ENCODE measurements at regions not wholly inside any gene's neighbourhood (a gene's known extent, or its start where the extent isn't known, plus 50 kb on each side); places are given as distances from the start of the nearest gene placed in this dataset.
A peak's percentile ranks its signal among the peaks of the same experiment; 100 is the strongest.

GRCh38 chr1:163807331-163808049 lies 485.7 kb downstream of the NUF2 start:
- no peak for DNase-seq (ENCODE audit: low read depth)

DNA sequence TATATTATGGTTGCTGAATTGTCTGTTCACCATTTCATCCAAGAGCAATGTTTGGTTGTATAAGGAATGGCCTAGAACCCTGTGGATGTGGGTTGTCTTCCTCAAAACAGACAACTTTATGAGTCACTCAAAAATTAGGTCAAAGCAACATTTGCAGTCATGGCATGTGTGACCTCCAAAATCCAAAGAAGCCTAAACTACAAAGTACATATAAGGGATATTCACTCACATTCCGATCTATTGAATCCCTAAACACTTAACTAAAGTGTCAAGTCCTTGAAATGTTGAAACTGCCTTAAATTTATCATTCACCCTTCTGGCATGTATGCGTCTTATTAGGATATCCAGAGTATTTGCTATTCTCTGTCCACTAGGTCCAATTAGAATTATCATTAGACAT lies 491.5 kb downstream of the NUF2 start:
- DNase-seq (ENCODE audit: low read depth): no peak

GRCh38 chr1:163820226-163820625 lies 498.5 kb downstream of the NUF2 start:
- no peak for DNase-seq (ENCODE audit: low read depth)

DNA sequence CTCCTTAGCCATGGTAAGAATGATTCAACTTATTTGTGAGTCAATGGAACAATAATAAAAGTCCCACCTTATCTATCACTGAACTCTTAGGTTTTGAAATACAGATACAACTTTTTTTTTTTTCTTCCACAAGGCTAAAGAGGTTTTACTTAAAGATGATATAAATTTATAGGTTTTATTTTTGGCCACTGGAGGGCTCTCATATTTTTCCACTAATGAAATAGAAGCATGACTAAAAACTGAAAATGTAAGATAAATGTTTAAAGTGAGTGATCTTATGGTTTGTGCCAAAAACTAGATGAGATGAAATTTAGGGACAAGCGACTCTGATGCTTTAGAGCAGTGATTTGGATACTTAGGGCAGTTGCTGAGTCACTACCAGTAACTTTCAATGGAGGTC lies 499.0 kb downstream of the NUF2 start:
- DNase-seq (ENCODE audit: low read depth): no peak

DNA sequence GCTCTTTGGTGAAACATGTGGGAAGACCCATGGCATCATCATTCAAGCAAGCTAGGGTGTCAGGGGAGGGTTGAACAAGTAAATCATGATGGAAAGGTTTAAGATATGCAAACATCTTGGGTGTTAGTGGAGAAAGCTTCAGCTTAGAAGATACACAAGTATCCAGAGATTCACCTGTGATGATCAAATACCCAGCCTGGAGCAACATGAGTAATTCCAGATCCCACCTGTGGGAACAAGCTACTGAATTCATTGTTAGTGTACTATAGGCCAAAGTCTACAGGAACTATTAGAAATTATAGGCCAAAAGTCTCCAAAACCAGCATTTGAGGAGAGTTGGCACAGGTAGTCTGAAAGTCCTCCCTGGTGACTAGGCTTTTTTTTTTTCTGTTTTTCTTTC lies 499.9 kb downstream of the NUF2 start:
- no peak for DNase-seq (ENCODE audit: low read depth)

DNA sequence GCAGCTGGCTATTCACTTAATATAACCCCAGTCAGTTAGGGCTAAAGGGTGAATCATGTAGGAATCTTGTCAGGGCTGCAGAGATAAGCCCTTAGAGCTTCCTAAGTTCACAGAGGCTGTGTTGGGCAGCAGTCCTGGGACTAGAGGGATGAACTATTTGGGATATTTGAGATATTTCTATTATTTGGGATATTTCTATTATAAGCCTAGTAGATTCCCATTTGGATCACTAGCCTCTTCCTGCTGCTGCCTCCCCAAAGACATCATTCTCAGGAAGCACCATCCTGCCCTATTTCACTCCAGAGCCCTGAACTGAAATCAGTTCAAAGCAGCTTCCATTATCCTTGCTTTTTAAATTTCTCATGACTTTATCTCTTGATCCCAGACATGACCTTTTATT lies 501.3 kb downstream of the NUF2 start:
- no peak for DNase-seq (ENCODE audit: low read depth)

- peak; percentile 72 for DNase-seq (ENCODE audit: low read depth)
These were observed 502.3 kb downstream of the NUF2 start for GRCh38 chr1:163824006-163824405.

DNA sequence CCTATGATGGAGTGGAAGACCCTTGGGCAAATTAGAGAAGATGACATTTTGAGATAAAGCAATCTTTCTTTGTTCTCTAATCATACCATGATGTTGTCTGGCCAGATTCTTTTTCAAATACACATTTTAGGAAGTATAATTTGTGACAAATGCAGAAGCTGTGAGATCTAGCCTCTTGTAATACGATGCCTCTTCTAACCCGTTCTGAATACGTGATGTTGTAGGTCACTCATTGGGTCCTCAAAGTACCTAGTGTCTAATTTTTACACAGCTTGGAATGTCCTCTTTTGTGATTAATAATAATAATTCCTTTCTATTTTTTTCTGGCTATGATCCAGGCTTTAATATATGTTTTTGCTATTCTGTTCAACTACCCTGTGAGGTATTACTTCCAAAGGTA lies 502.7 kb downstream of the NUF2 start:
- DNase-seq (ENCODE audit: low read depth): no peak

GRCh38 chr1:163826500-163826899 lies 504.7 kb downstream of the NUF2 start:
- no peak for DNase-seq (ENCODE audit: low read depth)

DNA sequence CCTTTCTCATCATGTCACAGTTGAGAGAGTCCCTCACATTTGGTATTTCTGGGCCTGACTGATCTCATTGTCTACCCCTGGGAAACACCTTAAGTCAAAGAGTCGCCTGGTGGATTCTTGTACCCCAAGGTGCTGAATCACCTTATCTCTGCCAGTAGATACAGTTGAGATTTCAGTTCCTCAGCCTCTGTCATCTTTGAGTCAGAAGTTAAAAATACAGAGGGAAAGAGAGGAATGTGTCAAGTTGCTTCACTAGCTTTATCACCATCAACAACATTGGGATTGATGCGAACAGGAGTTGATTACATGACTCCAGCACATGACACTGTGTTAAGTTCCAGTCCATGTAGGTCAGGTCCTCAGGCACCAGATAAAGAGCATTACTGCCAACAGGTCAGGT lies 513.0 kb downstream of the NUF2 start:
- no peak for DNase-seq (ENCODE audit: low read depth)

DNA sequence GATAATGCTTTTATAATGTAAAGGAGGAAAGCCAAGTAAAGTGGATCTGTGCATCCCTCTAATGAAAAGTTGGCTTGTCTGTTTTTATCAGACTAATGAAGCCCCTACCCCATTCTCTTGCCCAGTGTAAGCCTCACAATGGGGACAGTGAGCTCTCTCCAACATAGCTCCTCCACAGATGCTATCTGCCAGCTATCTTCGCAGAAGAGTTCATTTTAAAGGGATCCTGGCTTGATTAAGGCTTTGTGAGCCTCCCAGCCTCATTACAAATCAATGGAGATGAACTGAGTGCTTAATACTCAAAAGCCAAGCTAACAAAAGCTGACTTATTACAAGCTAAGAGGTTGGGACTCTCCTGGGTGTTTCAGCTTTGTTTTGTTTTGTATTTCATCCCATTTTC lies 514.7 kb downstream of the NUF2 start:
- no peak for DNase-seq (ENCODE audit: low read depth)

DNA sequence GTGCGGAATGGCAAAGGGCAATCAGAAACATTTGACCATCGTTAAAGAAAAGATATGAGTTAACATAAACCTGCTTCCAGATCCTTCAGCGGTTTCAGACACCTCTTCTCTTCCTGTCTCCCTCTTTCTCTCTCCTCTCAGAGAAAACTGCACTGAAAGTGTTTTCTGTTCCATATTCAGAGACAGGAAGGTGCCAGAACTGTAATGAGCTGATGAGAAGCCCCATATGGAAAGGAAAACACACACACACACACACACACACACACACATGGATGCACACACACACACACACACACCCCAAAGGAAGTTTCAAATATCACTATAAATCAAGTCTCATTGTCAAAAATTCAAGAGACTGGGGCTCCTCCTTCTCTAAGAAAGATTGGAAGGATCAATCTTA lies 515.5 kb downstream of the NUF2 start:
- DNase-seq (ENCODE audit: low read depth): no peak

GRCh38 chr1:163842571-163842970 lies 520.8 kb downstream of the NUF2 start:
- peak; percentile 23 for DNase-seq (ENCODE audit: low read depth)

DNA sequence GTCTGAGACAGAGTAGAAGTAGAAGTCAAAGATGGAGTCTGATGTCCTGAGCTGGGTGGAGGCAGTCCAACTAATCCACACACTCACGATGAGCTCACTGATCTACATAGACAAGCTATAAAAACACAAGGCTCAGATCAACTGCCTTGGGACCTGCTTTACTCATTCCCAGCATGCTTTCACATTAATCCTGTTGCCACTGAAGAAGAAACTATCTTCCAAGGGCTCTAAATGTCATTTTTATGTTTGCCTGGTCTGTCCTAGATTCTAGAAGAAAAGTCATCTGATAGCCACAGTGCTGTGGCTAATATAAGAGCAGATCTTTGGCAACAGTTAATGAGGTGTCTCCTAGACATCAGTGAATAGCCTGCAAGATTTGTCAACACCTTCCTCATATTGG lies 522.7 kb downstream of the NUF2 start:
- peak; percentile 83 for DNase-seq (ENCODE audit: low read depth)

- DNase-seq (ENCODE audit: low read depth): no peak
These were observed 523.5 kb downstream of the NUF2 start for GRCh38 chr1:163845279-163845678.

- no peak for DNase-seq (ENCODE audit: low read depth)
These were observed 542.0 kb downstream of the NUF2 start for GRCh38 chr1:163863731-163864130.

DNA sequence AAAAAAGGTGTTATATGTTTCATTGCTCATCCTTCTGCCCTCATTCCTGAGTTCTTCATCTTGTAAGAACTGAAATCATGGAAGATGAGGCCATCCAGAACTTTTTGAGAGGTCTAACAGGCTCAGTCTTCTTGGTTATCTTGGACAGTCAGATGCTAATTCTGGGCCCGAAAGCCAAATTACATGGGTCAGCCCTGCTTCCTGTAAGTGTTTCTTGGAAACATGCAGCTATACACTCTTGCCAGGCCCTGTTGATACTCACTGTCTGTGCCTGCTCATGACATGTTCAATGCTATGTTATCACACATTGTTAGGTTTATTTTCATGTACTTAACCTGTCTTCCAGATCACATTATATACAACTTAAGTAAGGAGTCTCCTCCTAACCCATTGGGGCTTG lies 542.5 kb downstream of the NUF2 start:
- no peak for DNase-seq (ENCODE audit: low read depth)

DNA sequence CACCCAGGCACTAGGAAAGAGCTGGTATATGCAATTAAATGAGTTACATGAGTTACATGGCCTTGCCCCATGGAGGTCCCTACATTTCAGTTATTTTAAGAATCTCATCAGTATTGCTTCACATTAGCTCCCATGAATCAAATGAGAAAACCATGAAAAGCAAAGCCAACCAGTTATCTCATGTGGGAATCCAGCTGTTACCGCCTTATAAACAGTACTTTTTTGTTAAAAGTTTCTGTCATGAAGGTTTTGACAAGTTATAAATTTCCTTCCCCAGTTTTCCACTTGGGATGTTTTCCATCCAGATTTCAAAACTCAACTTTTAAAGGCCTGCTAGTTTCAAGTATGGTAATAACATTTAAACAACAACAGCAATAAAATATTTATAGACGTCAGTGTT lies 544.8 kb downstream of the NUF2 start:
- no peak for DNase-seq (ENCODE audit: low read depth)

GRCh38 chr1:163870666-163871065 lies 548.9 kb downstream of the NUF2 start:
- DNase-seq (ENCODE audit: low read depth): no peak

DNA sequence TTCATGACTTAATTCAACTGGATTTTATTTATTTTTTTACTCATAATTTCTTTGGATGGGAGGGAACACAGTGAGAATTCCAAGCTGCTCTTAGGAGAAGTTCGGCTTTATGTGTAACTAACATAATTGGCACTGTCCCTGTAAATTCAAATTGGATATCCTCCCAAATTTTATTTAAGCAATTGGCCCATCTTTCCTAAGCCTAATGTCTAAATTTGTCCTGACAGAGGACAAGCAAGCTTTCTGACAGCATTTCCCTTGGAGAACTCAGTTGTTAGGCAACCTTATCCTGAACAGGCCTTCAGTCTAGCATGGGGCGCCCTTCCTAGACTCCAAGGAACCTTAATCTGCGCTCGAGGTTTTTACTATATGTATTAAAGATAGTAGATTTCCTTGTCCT lies 550.3 kb downstream of the NUF2 start:
- DNase-seq (ENCODE audit: low read depth): no peak

GRCh38 chr1:163874070-163874469 lies 552.3 kb downstream of the NUF2 start:
- no peak for DNase-seq (ENCODE audit: low read depth)

GRCh38 chr1:163875200-163875926 lies 553.6 kb downstream of the NUF2 start:
- DNase-seq (ENCODE audit: low read depth): peak; percentile 84

- peak; percentile 72 for DNase-seq (ENCODE audit: low read depth)
These were observed 554.2 kb downstream of the NUF2 start for GRCh38 chr1:163875927-163876320.

DNA sequence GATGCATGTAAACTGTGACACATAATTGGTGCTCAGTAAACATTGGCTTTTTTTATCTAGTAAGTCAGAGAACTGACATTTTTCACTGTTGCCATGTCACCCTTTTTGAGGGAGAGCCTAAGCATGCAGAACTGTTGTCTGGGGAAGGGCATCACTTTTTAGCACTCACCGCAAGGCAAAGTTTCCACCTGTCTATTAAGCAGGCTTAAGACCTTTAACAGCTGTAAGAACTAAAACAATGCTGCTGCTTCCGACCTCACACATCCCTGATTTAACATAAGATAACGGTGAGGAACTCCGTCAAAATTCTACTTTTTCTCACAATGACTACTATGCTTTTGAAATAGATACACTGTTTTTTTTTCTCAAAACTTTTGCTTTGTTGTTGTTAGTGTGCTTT lies 554.8 kb downstream of the NUF2 start:
- no peak for DNase-seq (ENCODE audit: low read depth)

Measured in stromal cell of bone marrow (primary cell).